ENCODE measurements at regions not wholly inside any gene's neighbourhood (a gene's known extent, or its start where the extent isn't known, plus 50 kb on each side); places are given as distances from the start of the nearest gene placed in this dataset.
"Not testable (repeated sequence)": the region's sequence is repeated elsewhere in the genome, so short reads cannot be mapped to it uniquely, and the experiment has no call there.

DNA sequence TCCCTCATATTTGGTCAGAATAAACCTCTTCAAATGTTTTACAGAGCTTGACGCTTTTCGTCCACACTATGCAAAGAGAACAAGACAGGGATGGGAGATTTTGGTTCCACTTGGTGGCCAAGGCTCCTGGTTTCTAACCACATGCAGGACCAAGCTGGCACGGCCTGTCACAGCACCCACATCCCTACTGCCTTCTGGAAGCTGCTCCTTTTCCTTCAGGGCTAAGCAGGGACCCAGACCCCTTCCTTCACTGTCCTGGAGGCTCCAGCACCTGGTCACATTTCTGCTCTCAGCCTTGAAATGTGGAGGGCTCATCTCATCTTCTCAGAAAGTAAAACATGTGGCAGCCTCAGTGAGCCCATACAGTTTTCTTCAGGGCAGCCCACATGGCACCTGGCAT is 50.4 kb upstream of the ARHGEF7 start:
- no peak overlapping the region for H3K4me3 ChIP-seq (replicated peaks in 1 of 2; ENCODE audit: low read depth in 2 of 2, low read length in 2 of 2)
- TF ChIP-seq, protein P1, sequence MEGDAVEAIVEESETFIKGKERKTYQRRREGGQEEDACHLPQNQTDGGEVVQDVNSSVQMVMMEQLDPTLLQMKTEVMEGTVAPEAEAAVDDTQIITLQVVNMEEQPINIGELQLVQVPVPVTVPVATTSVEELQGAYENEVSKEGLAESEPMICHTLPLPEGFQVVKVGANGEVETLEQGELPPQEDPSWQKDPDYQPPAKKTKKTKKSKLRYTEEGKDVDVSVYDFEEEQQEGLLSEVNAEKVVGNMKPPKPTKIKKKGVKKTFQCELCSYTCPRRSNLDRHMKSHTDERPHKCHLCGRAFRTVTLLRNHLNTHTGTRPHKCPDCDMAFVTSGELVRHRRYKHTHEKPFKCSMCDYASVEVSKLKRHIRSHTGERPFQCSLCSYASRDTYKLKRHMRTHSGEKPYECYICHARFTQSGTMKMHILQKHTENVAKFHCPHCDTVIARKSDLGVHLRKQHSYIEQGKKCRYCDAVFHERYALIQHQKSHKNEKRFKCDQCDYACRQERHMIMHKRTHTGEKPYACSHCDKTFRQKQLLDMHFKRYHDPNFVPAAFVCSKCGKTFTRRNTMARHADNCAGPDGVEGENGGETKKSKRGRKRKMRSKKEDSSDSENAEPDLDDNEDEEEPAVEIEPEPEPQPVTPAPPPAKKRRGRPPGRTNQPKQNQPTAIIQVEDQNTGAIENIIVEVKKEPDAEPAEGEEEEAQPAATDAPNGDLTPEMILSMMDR (IDR thresholded peaks at IDR 0.05; ENCODE audit: low read depth, low read length), result no peak
- DNase-seq (ENCODE audit: low read depth in 2 of 2), result no peak

- DNase-seq (ENCODE audit: low read depth in 2 of 2), result no peak
- H3K4me3 ChIP-seq (replicated peaks in 1 of 2; ENCODE audit: low read depth in 2 of 2, low read length in 2 of 2), result no peak overlapping the region
- TF ChIP-seq, protein P1 (IDR thresholded peaks at IDR 0.05; ENCODE audit: low read depth, low read length), result no peak
Observed at GRCh38 chr13:111062966-111063365, 52.1 kb upstream of the ARHGEF7 start.

DNA sequence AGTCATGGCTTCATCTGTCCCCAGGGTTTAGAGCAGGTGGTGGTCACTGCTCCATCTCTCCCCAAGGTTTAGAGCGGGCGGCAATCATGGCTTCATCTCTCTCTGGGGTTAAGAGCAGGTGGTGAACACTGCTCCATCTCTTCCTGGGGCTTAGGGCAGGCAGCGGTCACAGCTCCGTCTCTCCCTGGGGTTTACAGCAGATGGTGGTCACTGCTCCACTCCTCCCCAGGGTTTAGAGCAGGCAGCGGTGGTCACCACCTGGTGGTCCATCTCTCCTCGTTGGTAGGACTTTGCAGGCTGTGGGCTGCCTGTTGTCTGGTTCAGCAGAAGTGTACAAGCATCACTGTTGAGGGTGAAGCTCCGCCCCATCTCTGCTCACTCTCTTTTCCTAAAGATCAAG is 52.8 kb upstream of the ARHGEF7 start:
- no peak overlapping the region for H3K4me3 ChIP-seq (replicated peaks in 1 of 2; ENCODE audit: low read depth in 2 of 2, low read length in 2 of 2)
- TF ChIP-seq, protein P1 (IDR thresholded peaks at IDR 0.05; ENCODE audit: low read depth, low read length), result no peak
- no peak for DNase-seq (ENCODE audit: low read depth in 2 of 2)

- DNase-seq (ENCODE audit: low read depth in 2 of 2), result no peak
- TF ChIP-seq, protein P1 (IDR thresholded peaks at IDR 0.05; ENCODE audit: low read depth, low read length), result no peak
- no peak overlapping the region for H3K4me3 ChIP-seq (replicated peaks in 1 of 2; ENCODE audit: low read depth in 2 of 2, low read length in 2 of 2)
Observed at GRCh38 chr13:111061358-111062045, 53.6 kb upstream of the ARHGEF7 start.

DNA sequence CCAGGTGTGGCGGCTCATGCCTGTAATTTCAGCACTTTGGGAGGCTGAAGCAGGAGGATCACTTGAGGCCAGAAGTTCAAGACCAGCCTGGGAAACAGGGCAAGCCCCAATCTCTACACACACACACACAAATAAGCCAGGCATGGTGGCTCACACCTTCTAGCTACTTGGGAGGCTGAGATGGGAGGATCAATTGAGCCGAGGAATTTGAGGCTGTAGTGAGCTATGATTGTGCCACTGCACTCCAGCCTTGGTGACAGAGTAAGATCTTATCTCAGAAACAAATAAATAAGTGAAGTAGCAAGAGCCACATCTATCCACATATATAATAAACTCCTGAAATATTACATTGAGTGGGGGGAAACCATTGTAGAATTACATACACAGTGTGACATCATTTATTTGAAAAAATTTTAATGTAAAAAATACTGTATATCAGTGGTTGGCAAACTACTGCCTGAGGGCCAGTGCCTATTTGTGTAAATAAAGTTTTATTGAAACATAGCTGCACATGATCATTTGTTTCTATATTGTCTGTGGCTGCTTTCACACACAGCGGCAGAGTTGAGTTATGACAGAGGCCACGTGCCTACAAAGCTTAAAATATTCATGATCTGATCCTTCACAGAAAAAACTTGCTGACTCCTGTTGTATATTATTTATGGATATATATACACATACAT is 54.7 kb upstream of the ARHGEF7 start:
- TF ChIP-seq, protein P1 (IDR thresholded peaks at IDR 0.05; ENCODE audit: low read depth, low read length), result no peak
- no peak overlapping the region for H3K4me3 ChIP-seq (replicated peaks in 1 of 2; ENCODE audit: low read depth in 2 of 2, low read length in 2 of 2)
- no peak for DNase-seq (ENCODE audit: low read depth in 2 of 2)

DNA sequence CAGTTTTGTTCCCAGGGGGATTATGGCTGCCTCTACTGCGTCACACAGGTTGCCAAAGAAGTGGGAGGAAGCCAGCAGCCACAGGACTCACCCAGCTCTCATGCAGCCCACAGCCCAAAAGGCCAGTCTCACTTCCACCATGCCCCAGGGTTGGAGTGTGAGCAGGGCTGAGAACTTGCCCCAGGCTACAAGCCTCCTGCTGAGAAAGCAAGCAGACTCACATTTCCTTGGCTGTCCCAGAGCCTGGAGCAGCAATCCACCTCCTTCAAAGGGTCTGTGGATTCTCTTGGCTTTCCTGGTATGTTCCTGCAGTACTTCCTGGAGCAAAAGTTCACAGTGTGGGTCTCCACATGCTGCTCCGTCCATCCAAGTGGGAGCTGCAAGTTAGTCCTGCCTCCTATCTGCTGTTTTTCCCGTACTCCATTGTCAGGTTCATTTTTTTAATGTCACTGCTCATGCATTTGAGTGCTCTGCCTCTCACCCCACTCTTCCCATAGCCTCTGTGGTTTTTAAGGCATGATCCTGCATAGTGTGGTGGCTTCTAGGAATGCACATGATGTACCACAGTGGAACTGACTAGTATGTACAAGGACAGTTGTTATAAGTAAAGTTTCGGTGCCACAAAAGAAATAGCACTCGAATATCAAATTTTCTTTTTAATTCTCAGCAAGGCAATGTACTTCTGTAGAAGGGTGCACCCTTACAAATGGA is 56.2 kb upstream of the ARHGEF7 start:
- TF ChIP-seq, protein P1 (IDR thresholded peaks at IDR 0.05; ENCODE audit: low read depth, low read length), result no peak
- H3K4me3 ChIP-seq (replicated peaks in 1 of 2; ENCODE audit: low read depth in 2 of 2, low read length in 2 of 2), result no peak overlapping the region
- DNase-seq (ENCODE audit: low read depth in 2 of 2), result no peak

GRCh38 chr13:111058339-111058738 is 56.8 kb upstream of the ARHGEF7 start:
- H3K4me3 ChIP-seq (replicated peaks in 1 of 2; ENCODE audit: low read depth in 2 of 2, low read length in 2 of 2); DNase-seq (ENCODE audit: low read depth in 2 of 2): not testable (repeated sequence)

GRCh38 chr13:111051726-111052232 is 63.3 kb upstream of the ARHGEF7 start:
- DNase-seq (ENCODE audit: low read depth in 2 of 2); H3K4me3 ChIP-seq (replicated peaks in 1 of 2; ENCODE audit: low read depth in 2 of 2, low read length in 2 of 2): not testable (repeated sequence)
